ENCODE measurements at regions not wholly inside any gene's neighbourhood (a gene's known extent, or its start where the extent isn't known, plus 50 kb on each side); places are given as distances from the start of the nearest gene placed in this dataset.

DNA sequence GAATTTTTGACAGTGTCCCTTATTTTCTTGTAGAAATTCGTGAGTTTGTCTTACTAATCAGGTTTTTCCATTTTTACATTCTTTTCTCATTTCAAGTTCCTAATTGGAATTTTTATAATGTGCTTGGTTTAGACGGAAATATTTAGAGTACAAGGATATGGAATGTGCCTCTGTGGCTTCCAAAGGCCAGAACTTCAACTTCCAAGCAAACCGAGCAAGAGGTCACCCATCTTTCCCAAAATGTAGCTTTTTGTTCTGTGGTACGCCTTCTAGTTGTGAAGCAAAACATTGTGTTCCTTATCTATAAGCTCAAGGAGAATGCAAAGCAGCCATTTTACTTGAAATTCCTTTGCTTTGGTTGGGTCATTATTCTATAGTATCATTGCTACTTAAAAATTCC is 212.8 kb upstream of the PACRGL start:
- no peak overlapping the region for H3K4me3 ChIP-seq
- no peaks in the 10 kb centered on the region for H3F3A ChIP-seq (replicated peaks; ENCODE audit: low read depth)
- H3K4me1 ChIP-seq (ENCODE audit: insufficient read depth): no peaks in the 10 kb centered on the region
- ATAC-seq: no peak
- H2AFZ ChIP-seq: no peak overlapping the region
- no peaks in the 10 kb centered on the region for H3K36me3 ChIP-seq (ENCODE audit: insufficient read depth)
- H3K4me3 Mint-ChIP-seq: no peak overlapping the region
- H3K27me3 Mint-ChIP-seq (ENCODE audit: insufficient read depth, low read depth, poor library complexity): no peaks in the 10 kb centered on the region
- H3K27ac ChIP-seq (ENCODE audit: low read depth): no peak overlapping the region
- no peaks in the 10 kb centered on the region for H3K9me2 ChIP-seq (ENCODE audit: insufficient read depth)
- no peaks in the 10 kb centered on the region for H3K4me1 Mint-ChIP-seq
- no peak for DNase-seq (ENCODE audit: low spot score)
- no peaks in the 10 kb centered on the region for H3K9me3 Mint-ChIP-seq
- TF ChIP-seq NANOG (IDR thresholded peaks at IDR 0.05; ENCODE audit: borderline replicate concordance) (no peak), EZH2 (IDR thresholded peaks at IDR 0.05; ENCODE audit: low read depth, unreplicated experiment) (no peak), POLR2AphosphoS5 (IDR thresholded peaks at IDR 0.05; ENCODE audit: low read depth) (no peak), CREB1 (CRISPR knock-in tag; IDR thresholded peaks at IDR 0.05; ENCODE audit: low read depth) (no peak), JUNB (IDR thresholded peaks at IDR 0.05; ENCODE audit: unreplicated experiment) (no peak), ZNF331 (CRISPR knock-in tag; IDR thresholded peaks at IDR 0.05; ENCODE audit: low read depth) (no peak), ZNF114 (CRISPR knock-in tag; IDR thresholded peaks at IDR 0.05) (no peak), EZH2phosphoT487 (IDR thresholded peaks at IDR 0.05; ENCODE audit: unreplicated experiment) (no peak), STAT1 (IDR thresholded peaks at IDR 0.05; ENCODE audit: unreplicated experiment) (no peak)
- TF ChIP-seq, protein P1, sequence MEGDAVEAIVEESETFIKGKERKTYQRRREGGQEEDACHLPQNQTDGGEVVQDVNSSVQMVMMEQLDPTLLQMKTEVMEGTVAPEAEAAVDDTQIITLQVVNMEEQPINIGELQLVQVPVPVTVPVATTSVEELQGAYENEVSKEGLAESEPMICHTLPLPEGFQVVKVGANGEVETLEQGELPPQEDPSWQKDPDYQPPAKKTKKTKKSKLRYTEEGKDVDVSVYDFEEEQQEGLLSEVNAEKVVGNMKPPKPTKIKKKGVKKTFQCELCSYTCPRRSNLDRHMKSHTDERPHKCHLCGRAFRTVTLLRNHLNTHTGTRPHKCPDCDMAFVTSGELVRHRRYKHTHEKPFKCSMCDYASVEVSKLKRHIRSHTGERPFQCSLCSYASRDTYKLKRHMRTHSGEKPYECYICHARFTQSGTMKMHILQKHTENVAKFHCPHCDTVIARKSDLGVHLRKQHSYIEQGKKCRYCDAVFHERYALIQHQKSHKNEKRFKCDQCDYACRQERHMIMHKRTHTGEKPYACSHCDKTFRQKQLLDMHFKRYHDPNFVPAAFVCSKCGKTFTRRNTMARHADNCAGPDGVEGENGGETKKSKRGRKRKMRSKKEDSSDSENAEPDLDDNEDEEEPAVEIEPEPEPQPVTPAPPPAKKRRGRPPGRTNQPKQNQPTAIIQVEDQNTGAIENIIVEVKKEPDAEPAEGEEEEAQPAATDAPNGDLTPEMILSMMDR (conservative IDR thresholded peaks at IDR 0.05; ENCODE audit: low read depth in 2 of 2): no peak
- TF ChIP-seq, protein P2, sequence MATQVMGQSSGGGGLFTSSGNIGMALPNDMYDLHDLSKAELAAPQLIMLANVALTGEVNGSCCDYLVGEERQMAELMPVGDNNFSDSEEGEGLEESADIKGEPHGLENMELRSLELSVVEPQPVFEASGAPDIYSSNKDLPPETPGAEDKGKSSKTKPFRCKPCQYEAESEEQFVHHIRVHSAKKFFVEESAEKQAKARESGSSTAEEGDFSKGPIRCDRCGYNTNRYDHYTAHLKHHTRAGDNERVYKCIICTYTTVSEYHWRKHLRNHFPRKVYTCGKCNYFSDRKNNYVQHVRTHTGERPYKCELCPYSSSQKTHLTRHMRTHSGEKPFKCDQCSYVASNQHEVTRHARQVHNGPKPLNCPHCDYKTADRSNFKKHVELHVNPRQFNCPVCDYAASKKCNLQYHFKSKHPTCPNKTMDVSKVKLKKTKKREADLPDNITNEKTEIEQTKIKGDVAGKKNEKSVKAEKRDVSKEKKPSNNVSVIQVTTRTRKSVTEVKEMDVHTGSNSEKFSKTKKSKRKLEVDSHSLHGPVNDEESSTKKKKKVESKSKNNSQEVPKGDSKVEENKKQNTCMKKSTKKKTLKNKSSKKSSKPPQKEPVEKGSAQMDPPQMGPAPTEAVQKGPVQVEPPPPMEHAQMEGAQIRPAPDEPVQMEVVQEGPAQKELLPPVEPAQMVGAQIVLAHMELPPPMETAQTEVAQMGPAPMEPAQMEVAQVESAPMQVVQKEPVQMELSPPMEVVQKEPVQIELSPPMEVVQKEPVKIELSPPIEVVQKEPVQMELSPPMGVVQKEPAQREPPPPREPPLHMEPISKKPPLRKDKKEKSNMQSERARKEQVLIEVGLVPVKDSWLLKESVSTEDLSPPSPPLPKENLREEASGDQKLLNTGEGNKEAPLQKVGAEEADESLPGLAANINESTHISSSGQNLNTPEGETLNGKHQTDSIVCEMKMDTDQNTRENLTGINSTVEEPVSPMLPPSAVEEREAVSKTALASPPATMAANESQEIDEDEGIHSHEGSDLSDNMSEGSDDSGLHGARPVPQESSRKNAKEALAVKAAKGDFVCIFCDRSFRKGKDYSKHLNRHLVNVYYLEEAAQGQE (IDR thresholded peaks at IDR 0.05; ENCODE audit: unreplicated experiment): no peak
- TF ChIP-seq, protein P3, sequence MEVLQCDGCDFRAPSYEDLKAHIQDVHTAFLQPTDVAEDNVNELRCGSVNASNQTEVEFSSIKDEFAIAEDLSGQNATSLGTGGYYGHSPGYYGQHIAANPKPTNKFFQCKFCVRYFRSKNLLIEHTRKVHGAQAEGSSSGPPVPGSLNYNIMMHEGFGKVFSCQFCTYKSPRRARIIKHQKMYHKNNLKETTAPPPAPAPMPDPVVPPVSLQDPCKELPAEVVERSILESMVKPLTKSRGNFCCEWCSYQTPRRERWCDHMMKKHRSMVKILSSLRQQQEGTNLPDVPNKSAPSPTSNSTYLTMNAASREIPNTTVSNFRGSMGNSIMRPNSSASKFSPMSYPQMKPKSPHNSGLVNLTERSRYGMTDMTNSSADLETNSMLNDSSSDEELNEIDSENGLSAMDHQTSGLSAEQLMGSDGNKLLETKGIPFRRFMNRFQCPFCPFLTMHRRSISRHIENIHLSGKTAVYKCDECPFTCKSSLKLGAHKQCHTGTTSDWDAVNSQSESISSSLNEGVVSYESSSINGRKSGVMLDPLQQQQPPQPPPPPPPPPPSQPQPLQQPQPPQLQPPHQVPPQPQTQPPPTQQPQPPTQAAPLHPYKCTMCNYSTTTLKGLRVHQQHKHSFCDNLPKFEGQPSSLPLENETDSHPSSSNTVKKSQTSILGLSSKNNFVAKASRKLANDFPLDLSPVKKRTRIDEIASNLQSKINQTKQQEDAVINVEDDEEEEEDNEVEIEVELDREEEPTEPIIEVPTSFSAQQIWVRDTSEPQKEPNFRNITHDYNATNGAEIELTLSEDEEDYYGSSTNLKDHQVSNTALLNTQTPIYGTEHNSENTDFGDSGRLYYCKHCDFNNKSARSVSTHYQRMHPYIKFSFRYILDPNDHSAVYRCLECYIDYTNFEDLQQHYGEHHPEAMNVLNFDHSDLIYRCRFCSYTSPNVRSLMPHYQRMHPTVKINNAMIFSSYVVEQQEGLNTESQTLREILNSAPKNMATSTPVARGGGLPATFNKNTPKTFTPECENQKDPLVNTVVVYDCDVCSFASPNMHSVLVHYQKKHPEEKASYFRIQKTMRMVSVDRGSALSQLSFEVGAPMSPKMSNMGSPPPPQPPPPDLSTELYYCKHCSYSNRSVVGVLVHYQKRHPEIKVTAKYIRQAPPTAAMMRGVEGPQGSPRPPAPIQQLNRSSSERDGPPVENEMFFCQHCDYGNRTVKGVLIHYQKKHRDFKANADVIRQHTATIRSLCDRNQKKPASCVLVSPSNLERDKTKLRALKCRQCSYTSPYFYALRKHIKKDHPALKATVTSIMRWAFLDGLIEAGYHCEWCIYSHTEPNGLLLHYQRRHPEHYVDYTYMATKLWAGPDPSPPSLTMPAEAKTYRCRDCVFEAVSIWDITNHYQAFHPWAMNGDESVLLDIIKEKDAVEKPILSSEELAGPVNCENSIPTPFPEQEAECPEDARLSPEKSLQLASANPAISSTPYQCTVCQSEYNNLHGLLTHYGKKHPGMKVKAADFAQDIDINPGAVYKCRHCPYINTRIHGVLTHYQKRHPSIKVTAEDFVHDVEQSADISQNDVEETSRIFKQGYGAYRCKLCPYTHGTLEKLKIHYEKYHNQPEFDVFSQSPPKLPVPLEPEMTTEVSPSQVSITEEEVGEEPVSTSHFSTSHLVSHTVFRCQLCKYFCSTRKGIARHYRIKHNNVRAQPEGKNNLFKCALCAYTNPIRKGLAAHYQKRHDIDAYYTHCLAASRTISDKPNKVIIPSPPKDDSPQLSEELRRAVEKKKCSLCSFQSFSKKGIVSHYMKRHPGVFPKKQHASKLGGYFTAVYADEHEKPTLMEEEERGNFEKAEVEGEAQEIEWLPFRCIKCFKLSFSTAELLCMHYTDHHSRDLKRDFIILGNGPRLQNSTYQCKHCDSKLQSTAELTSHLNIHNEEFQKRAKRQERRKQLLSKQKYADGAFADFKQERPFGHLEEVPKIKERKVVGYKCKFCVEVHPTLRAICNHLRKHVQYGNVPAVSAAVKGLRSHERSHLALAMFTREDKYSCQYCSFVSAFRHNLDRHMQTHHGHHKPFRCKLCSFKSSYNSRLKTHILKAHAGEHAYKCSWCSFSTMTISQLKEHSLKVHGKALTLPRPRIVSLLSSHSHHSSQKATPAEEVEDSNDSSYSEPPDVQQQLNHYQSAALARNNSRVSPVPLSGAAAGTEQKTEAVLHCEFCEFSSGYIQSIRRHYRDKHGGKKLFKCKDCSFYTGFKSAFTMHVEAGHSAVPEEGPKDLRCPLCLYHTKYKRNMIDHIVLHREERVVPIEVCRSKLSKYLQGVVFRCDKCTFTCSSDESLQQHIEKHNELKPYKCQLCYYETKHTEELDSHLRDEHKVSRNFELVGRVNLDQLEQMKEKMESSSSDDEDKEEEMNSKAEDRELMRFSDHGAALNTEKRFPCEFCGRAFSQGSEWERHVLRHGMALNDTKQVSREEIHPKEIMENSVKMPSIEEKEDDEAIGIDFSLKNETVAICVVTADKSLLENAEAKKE (CRISPR knock-in tag; IDR thresholded peaks at IDR 0.05): no peak
- TF ChIP-seq, protein P4, sequence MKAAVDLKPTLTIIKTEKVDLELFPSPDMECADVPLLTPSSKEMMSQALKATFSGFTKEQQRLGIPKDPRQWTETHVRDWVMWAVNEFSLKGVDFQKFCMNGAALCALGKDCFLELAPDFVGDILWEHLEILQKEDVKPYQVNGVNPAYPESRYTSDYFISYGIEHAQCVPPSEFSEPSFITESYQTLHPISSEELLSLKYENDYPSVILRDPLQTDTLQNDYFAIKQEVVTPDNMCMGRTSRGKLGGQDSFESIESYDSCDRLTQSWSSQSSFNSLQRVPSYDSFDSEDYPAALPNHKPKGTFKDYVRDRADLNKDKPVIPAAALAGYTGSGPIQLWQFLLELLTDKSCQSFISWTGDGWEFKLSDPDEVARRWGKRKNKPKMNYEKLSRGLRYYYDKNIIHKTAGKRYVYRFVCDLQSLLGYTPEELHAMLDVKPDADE (IDR thresholded peaks at IDR 0.05): no peak
- no peak overlapping the region for H3K4me2 ChIP-seq
- H3K79me2 ChIP-seq (replicated peaks; ENCODE audit: insufficient read depth): no peaks in the 10 kb centered on the region
- H3K27ac Mint-ChIP-seq: no peak overlapping the region
- no peaks in the 10 kb centered on the region for H4K20me1 ChIP-seq (replicated peaks; ENCODE audit: insufficient read depth)
- H3K36me3 Mint-ChIP-seq (ENCODE audit: low read depth): no peaks in the 10 kb centered on the region
- no peaks in the 10 kb centered on the region for H3K27me3 ChIP-seq (ENCODE audit: insufficient read depth)

All from GM23338 (cell line).